T-cell (primary cell): ENCODE measurements at regions not wholly inside any gene's neighbourhood (a gene's known extent, or its start where the extent isn't known, plus 50 kb on each side); places are given as distances from the start of the nearest gene placed in this dataset.

ENCODE experiments used
- ATAC-seq, 4 experiments: fragments of 200-7000 bp in 3 of 4; fragments of 150-1000 bp in 1 of 4; cut with Tn5 transposase; replicated peaks in 1 of 4; 1 replicate in 3 of 4; 2 replicates in 1 of 4; pipeline ENCODE4 v1.10.0; 2021; ENCODE audit warnings: moderate library complexity in 3 of 4, mild to moderate bottlenecking in 2 of 4, moderate number of reproducible peaks in 1 of 4
- CTCF ChIA-PET, 2 donors: fragments of 300-600 bp; sonication (Branson Sonifier 250); formaldehyde crosslinking; loops; one replicate each; lab custom pipeline; 2022; ENCODE audit warnings: antibody characterized with exemption in 2 of 2; lab: Charles Lee
- POLR2A ChIA-PET, 2 donors: fragments of 300-600 bp; sonication (Branson Sonifier 250); formaldehyde crosslinking; loops; one replicate each; lab custom pipeline; 2022; ENCODE audit warnings: antibody characterized with exemption in 2 of 2; lab: Charles Lee
- DNase-seq, 35 experiments: peaks; one replicate each; pipeline versions ENCODE4 v3.0.0 to v3.0.0-alpha.2; 2013 to 2023
- H3K27ac ChIP-seq: one replicate; pipeline ENCODE4 v1.5.1; 2013; ENCODE audit warnings: low read length
- H3K27me3 ChIP-seq, 2 experiments: replicated peaks in 1 of 2; 1 replicate in 1 of 2; 2 replicates in 1 of 2; pipeline versions ENCODE4 v1.6.1 to v1.7.0; 2013; ENCODE audit warnings: low read length in 1 of 2, mixed read lengths in 1 of 2; ENCODE audit not compliant: control insufficient read depth in 2 of 2, insufficient read depth in 2 of 2; ENCODE audit errors: extremely low read depth in 1 of 2
- H3K36me3 ChIP-seq, 2 donors: 1 replicate in 1 of 2; 2 replicates in 1 of 2; pipeline versions ENCODE4 v1.6.1 to v1.7.0; 2013; ENCODE audit warnings: low read length in 1 of 2; ENCODE audit not compliant: control insufficient read depth in 2 of 2, insufficient read depth in 1 of 2; ENCODE audit errors: extremely low read depth in 1 of 2
- H3K4me1 ChIP-seq, 2 experiments: 1 replicate in 1 of 2; 2 replicates in 1 of 2; pipeline versions ENCODE4 v1.6.1 to v1.7.0; 2013; ENCODE audit warnings: low read length in 2 of 2, mixed read lengths in 1 of 2; ENCODE audit not compliant: insufficient read depth in 2 of 2, control insufficient read depth in 1 of 2; ENCODE audit errors: extremely low read depth in 1 of 2
- H3K4me3 ChIP-seq, 2 donors: 1 replicate in 1 of 2; 2 replicates in 1 of 2; pipeline versions ENCODE4 v1.5.1 to v1.7.0; 2013; ENCODE audit warnings: mild to moderate bottlenecking in 2 of 2, low read length in 1 of 2, moderate library complexity in 1 of 2; ENCODE audit not compliant: control insufficient read depth in 1 of 2; ENCODE audit errors: extremely low read depth in 1 of 2
- H3K9me3 ChIP-seq: 2 replicates; pipeline ENCODE4 v1.7.0; 2013
- H3K27ac Mint-ChIP-seq, 2 donors: one replicate each; pipeline ENCODE4 v1.8.0; 2020 to 2021; ENCODE audit warnings: mild to moderate bottlenecking in 2 of 2, mixed read lengths in 2 of 2
- H3K27me3 Mint-ChIP-seq, 2 donors: one replicate each; pipeline ENCODE4 v1.8.0; 2021 to 2022; ENCODE audit warnings: mixed read lengths in 2 of 2
- H3K36me3 Mint-ChIP-seq: one replicate; pipeline ENCODE4 v1.8.0; 2021; ENCODE audit warnings: mixed read lengths
- H3K4me1 Mint-ChIP-seq, 3 donors: one replicate each; pipeline ENCODE4 v1.8.0; 2020 to 2022; ENCODE audit warnings: mixed read lengths in 3 of 3, mild to moderate bottlenecking in 1 of 3
- H3K4me3 Mint-ChIP-seq, 3 donors: one replicate each; pipeline ENCODE4 v1.8.0; 2020 to 2022; ENCODE audit warnings: mild to moderate bottlenecking in 3 of 3, mixed read lengths in 3 of 3, moderate library complexity in 3 of 3
- H3K9me3 Mint-ChIP-seq, 3 donors: one replicate each; pipeline ENCODE4 v1.8.0; 2020 to 2022; ENCODE audit warnings: mixed read lengths in 3 of 3
- WGBS: methylation state at CpG from one replicate; pipeline ENCODE4 v1.1.5; 2013; ENCODE audit warnings: missing lambda C conversion rate; ENCODE audit not compliant: insufficient coverage; 5-methylcytosine and 5-hydroxymethylcytosine counted together

- Mint-ChIP-seq H3K9me3 (peaks cover 12 to 18% (median 15%) of the 10 kb centered on the region in 3 donors), H3K4me3 (no peak overlapping the region), H3K4me1 (no peaks in the 10 kb centered on the region), H3K36me3 (peaks cover 15% of the 10 kb centered on the region), H3K27me3 (peaks cover 0 to 12% of the 10 kb centered on the region in 2 donors), H3K27ac (no peak overlapping the region)
- POLR2A ChIA-PET: no interaction called here
- no peaks in the 10 kb centered on the region for H3K27me3 ChIP-seq
- no peak overlapping the region for H3K4me3 ChIP-seq
- ATAC-seq (no peak), DNase-seq (no peak)
- peaks cover 0 to 8% of the 10 kb centered on the region in 2 donors for H3K36me3 ChIP-seq
- H3K27ac ChIP-seq: no peak overlapping the region
- H3K4me1 ChIP-seq: no peaks in the 10 kb centered on the region
- no peaks in the 10 kb centered on the region for H3K9me3 ChIP-seq
- CTCF ChIA-PET: interaction anchor here in 1 of 2 donors (0.7 kb wide), 1 partner anchor 942 kb away, joined by 3 read pairs; no protein-coding TSS in a partner anchor
Measured at GRCh38 chr2:75277111-75277510, 77.8 kb upstream of the TACR1 start.

GRCh38 chr2:75276093-75277029 is 77.0 kb upstream of the TACR1 start:
- Histone ChIP-seq H3K27me3 (no peaks in the 10 kb centered on the region), H3K4me3 (no peak overlapping the region), H3K4me1 (no peaks in the 10 kb centered on the region), H3K36me3 (peaks cover 0 to 8% of the 10 kb centered on the region in 2 donors), H3K9me3 (no peaks in the 10 kb centered on the region), H3K27ac (no peak overlapping the region)
- peaks cover 15% of the 10 kb centered on the region for H3K36me3 Mint-ChIP-seq
- no peak overlapping the region for H3K4me3 Mint-ChIP-seq
- CTCF ChIA-PET: no interaction called here
- H3K9me3 Mint-ChIP-seq: peaks cover 13 to 16% (median 15%) of the 10 kb centered on the region in 3 donors
- POLR2A ChIA-PET: no interaction called here
- 90% methylated on average over 2 of the region's 8 CpGs for WGBS
- no peak for DNase-seq
- no peak for ATAC-seq
- H3K27ac Mint-ChIP-seq: no peak overlapping the region
- peaks cover 0 to 12% of the 10 kb centered on the region in 2 donors for H3K27me3 Mint-ChIP-seq
- H3K4me1 Mint-ChIP-seq: no peaks in the 10 kb centered on the region

GRCh38 chr2:75274936-75275335 is 75.6 kb upstream of the TACR1 start:
- Mint-ChIP-seq H3K36me3 (peaks cover 15% of the 10 kb centered on the region), H3K27me3 (peaks cover 0 to 12% of the 10 kb centered on the region in 2 donors), H3K4me1 (no peaks in the 10 kb centered on the region), H3K9me3 (peaks cover 13 to 22% (median 20%) of the 10 kb centered on the region in 3 donors), H3K4me3 (no peak overlapping the region), H3K27ac (no peak overlapping the region)
- Histone ChIP-seq H3K36me3 (peaks cover 0 to 8% of the 10 kb centered on the region in 2 donors), H3K4me3 (no peak overlapping the region), H3K27me3 (no peaks in the 10 kb centered on the region), H3K27ac (no peak overlapping the region), H3K9me3 (no peaks in the 10 kb centered on the region), H3K4me1 (no peaks in the 10 kb centered on the region)
- CTCF ChIA-PET: no interaction called here
- no CpG with 5 or more reads among the region's 1 CpG for WGBS
- no peak for DNase-seq
- ATAC-seq: no peak
- POLR2A ChIA-PET: no interaction called here

GRCh38 chr2:75268112-75268511 is 68.8 kb upstream of the TACR1 start:
- H3K36me3 ChIP-seq: peaks cover 0 to 2% of the 10 kb centered on the region in 2 donors
- no peak overlapping the region for H3K27ac Mint-ChIP-seq
- ATAC-seq (no peak), DNase-seq (no peak)
- no peak overlapping the region for H3K27ac ChIP-seq
- no peaks in the 10 kb centered on the region for H3K27me3 ChIP-seq
- WGBS: 100% methylated on average over 1 of the region's 4 CpGs
- no peaks in the 10 kb centered on the region for H3K4me1 Mint-ChIP-seq
- H3K4me3 ChIP-seq: no peak overlapping the region
- no peaks in the 10 kb centered on the region for H3K27me3 Mint-ChIP-seq
- H3K4me1 ChIP-seq: no peaks in the 10 kb centered on the region
- ChIA-PET POLR2A (no interaction called here), CTCF (no interaction called here)
- peaks cover 16 to 39% (median 33%) of the 10 kb centered on the region in 3 donors for H3K9me3 Mint-ChIP-seq
- H3K9me3 ChIP-seq: peaks cover 4% of the 10 kb centered on the region
- no peak overlapping the region for H3K4me3 Mint-ChIP-seq
- H3K36me3 Mint-ChIP-seq: peaks cover 1% of the 10 kb centered on the region

- Mint-ChIP-seq H3K27ac (no peak overlapping the region), H3K4me1 (no peaks in the 10 kb centered on the region), H3K36me3 (no peaks in the 10 kb centered on the region), H3K4me3 (no peak overlapping the region), H3K27me3 (peaks cover 0 to 2% of the 10 kb centered on the region in 2 donors), H3K9me3 (peaks cover 16 to 54% (median 54%) of the 10 kb centered on the region in 3 donors)
- DNase-seq (no peak), ATAC-seq (no peak)
- H3K4me1 ChIP-seq: no peaks in the 10 kb centered on the region
- no peaks in the 10 kb centered on the region for H3K27me3 ChIP-seq
- ChIA-PET POLR2A (no interaction called here), CTCF (no interaction called here)
- peaks cover 0 to 2% of the 10 kb centered on the region in 2 donors for H3K36me3 ChIP-seq
- H3K9me3 ChIP-seq: peaks cover 19% of the 10 kb centered on the region
- H3K4me3 ChIP-seq: no peak overlapping the region
- H3K27ac ChIP-seq: no peak overlapping the region
Measured at GRCh38 chr2:75261923-75262322, 62.6 kb upstream of the TACR1 start.

GRCh38 chr2:75260946-75261345 is 61.6 kb upstream of the TACR1 start:
- Mint-ChIP-seq H3K27me3 (peaks cover 0 to 2% of the 10 kb centered on the region in 2 donors), H3K4me3 (no peak overlapping the region), H3K4me1 (no peaks in the 10 kb centered on the region), H3K27ac (no peak overlapping the region), H3K36me3 (no peaks in the 10 kb centered on the region), H3K9me3 (peaks cover 16 to 56% (median 54%) of the 10 kb centered on the region in 3 donors)
- Histone ChIP-seq H3K4me3 (no peak overlapping the region), H3K4me1 (no peaks in the 10 kb centered on the region), H3K27ac (no peak overlapping the region), H3K36me3 (no peaks in the 10 kb centered on the region), H3K9me3 (peaks cover 19% of the 10 kb centered on the region), H3K27me3 (no peaks in the 10 kb centered on the region)
- DNase-seq (no peak), ATAC-seq (no peak)
- ChIA-PET POLR2A (no interaction called here), CTCF (interaction anchor here in 1 of 2 donors (0.6 kb wide), 1 partner anchor 563 kb away, joined by 3 read pairs; no protein-coding TSS in a partner anchor)
